ENCODE measurements at regions not wholly inside any gene's neighbourhood (a gene's known extent, or its start where the extent isn't known, plus 50 kb on each side); places are given as distances from the start of the nearest gene placed in this dataset.

GRCh38 chr10:52940921-52941320 lies 168.3 kb upstream of the MBL2 start:
- H3K36me3 ChIP-seq = no peaks in the 10 kb centered on the region
- no peaks in the 10 kb centered on the region for H3K4me1 ChIP-seq
- H3K27ac ChIP-seq = no peak overlapping the region
- H3K27me3 ChIP-seq = no peaks in the 10 kb centered on the region
- intact Hi-C loops (cut with DNase I) = no loop called here
- H3K9me3 ChIP-seq = no peaks in the 10 kb centered on the region
- no peak for ATAC-seq
- no peak for TF ChIP-seq CTCF (IDR thresholded peaks at IDR 0.05)
- DNase-seq = peak in 1 of 4 donors; percentile 57
- H3K4me3 ChIP-seq = no peak overlapping the region

- H3K27ac ChIP-seq = no peak overlapping the region
- no peak overlapping the region for H3K4me3 ChIP-seq
- H3K4me1 ChIP-seq = no peaks in the 10 kb centered on the region
- H3K36me3 ChIP-seq = no peaks in the 10 kb centered on the region
- ATAC-seq = no peak
- H3K27me3 ChIP-seq = no peaks in the 10 kb centered on the region
- TF ChIP-seq CTCF (IDR thresholded peaks at IDR 0.05) = no peak
- intact Hi-C loops (cut with DNase I) = no loop called here
- DNase-seq = peak in 1 of 4 donors; percentile 51
- no peaks in the 10 kb centered on the region for H3K9me3 ChIP-seq
Observed at GRCh38 chr10:52939894-52940293, 167.3 kb upstream of the MBL2 start.

- intact Hi-C loops (cut with DNase I) = no loop called here
- Histone ChIP-seq H3K4me1 (no peaks in the 10 kb centered on the region), H3K9me3 (no peaks in the 10 kb centered on the region), H3K4me3 (no peak overlapping the region), H3K36me3 (no peaks in the 10 kb centered on the region), H3K27ac (no peak overlapping the region), H3K27me3 (no peaks in the 10 kb centered on the region)
- ATAC-seq = no peak
- no peak for TF ChIP-seq CTCF (IDR thresholded peaks at IDR 0.05)
- no peak for DNase-seq
Observed at GRCh38 chr10:52933748-52934147, 161.2 kb upstream of the MBL2 start.

GRCh38 chr10:52927678-52928077 lies 155.1 kb upstream of the MBL2 start:
- intact Hi-C loops (cut with DNase I) = no loop called here
- no peaks in the 10 kb centered on the region for H3K36me3 ChIP-seq
- H3K27me3 ChIP-seq = no peaks in the 10 kb centered on the region
- no peaks in the 10 kb centered on the region for H3K4me1 ChIP-seq
- no peak overlapping the region for H3K27ac ChIP-seq
- no peak overlapping the region for H3K4me3 ChIP-seq
- no peak for TF ChIP-seq CTCF (IDR thresholded peaks at IDR 0.05)
- no peaks in the 10 kb centered on the region for H3K9me3 ChIP-seq
- DNase-seq (no peak), ATAC-seq (no peak)

GRCh38 chr10:52923520-52923919 lies 150.9 kb upstream of the MBL2 start:
- no peak for ATAC-seq
- TF ChIP-seq CTCF (IDR thresholded peaks at IDR 0.05) = no peak
- Histone ChIP-seq H3K27ac (no peak overlapping the region), H3K36me3 (no peaks in the 10 kb centered on the region), H3K4me1 (no peaks in the 10 kb centered on the region), H3K9me3 (no peaks in the 10 kb centered on the region), H3K27me3 (no peaks in the 10 kb centered on the region), H3K4me3 (no peak overlapping the region)
- intact Hi-C loops (cut with DNase I) = no loop called here
- no peak for DNase-seq

Measured in left lung (tissue), 4 donors.